HL-60 (cell line): ENCODE measurements at regions not wholly inside any gene's neighbourhood (a gene's known extent, or its start where the extent isn't known, plus 50 kb on each side); places are given as distances from the start of the nearest gene placed in this dataset.

Experiments
- CTCF ChIP-seq: IDR thresholded peaks from one replicate; pipeline ENCODE4 v1.5.1; 2011; ENCODE audit warnings: low read length, control low read depth, inconsistent platforms; ENCODE audit not compliant: insufficient read depth
- POLR2AphosphoS5 ChIP-seq: IDR thresholded peaks from 2 replicates; pipeline ENCODE4 v1.6.1; 2012; ENCODE audit warnings: low read depth

GRCh38 chr9:82180711-82181110, 192.1 kb downstream of the SPATA31D1 start:
- TF ChIP-seq POLR2AphosphoS5 = no peak
- no peak for TF ChIP-seq CTCF
